ENCODE measurements at regions not wholly inside any gene's neighbourhood (a gene's known extent, or its start where the extent isn't known, plus 50 kb on each side); places are given as distances from the start of the nearest gene placed in this dataset.

- H3K4me3 ChIP-seq (ENCODE audit: low read length) = no peak overlapping the region
- no peak for DNase-seq (ENCODE audit: low read depth)
- TF ChIP-seq CTCF (conservative IDR thresholded peaks at IDR 0.05; ENCODE audit: low read depth, low read length) = no peak
Observed at GRCh38 chr6:76435174-76435573, 362.7 kb upstream of the IMPG1 start.

- H3K4me3 ChIP-seq (ENCODE audit: low read length) = no peak overlapping the region
- TF ChIP-seq CTCF (conservative IDR thresholded peaks at IDR 0.05; ENCODE audit: low read depth, low read length) = no peak
- no peak for DNase-seq (ENCODE audit: low read depth)
Observed at GRCh38 chr6:76422511-76423213, 350.2 kb upstream of the IMPG1 start.

GRCh38 chr6:76420094-76420493 lies 347.6 kb upstream of the IMPG1 start:
- DNase-seq (ENCODE audit: low read depth) = no peak
- no peak for TF ChIP-seq CTCF (conservative IDR thresholded peaks at IDR 0.05; ENCODE audit: low read depth, low read length)
- H3K4me3 ChIP-seq (ENCODE audit: low read length) = no peak overlapping the region

- no peak for DNase-seq (ENCODE audit: low read depth)
- TF ChIP-seq CTCF (conservative IDR thresholded peaks at IDR 0.05; ENCODE audit: low read depth, low read length) = no peak
- H3K4me3 ChIP-seq (ENCODE audit: low read length) = no peak overlapping the region
Observed at GRCh38 chr6:76418560-76419223, 346.2 kb upstream of the IMPG1 start.

- no peak overlapping the region for H3K4me3 ChIP-seq (ENCODE audit: low read length)
- TF ChIP-seq CTCF (conservative IDR thresholded peaks at IDR 0.05; ENCODE audit: low read depth, low read length) = no peak
- DNase-seq (ENCODE audit: low read depth) = no peak
Observed at GRCh38 chr6:76416821-76417605, 344.6 kb upstream of the IMPG1 start.

GRCh38 chr6:76403064-76403463 lies 330.6 kb upstream of the IMPG1 start:
- TF ChIP-seq CTCF (conservative IDR thresholded peaks at IDR 0.05; ENCODE audit: low read depth, low read length) = no peak
- no peak overlapping the region for H3K4me3 ChIP-seq (ENCODE audit: low read length)
- no peak for DNase-seq (ENCODE audit: low read depth)

Data from retinal pigment epithelial cell (primary cell).